ENCODE measurements at regions not wholly inside any gene's neighbourhood (a gene's known extent, or its start where the extent isn't known, plus 50 kb on each side); places are given as distances from the start of the nearest gene placed in this dataset.
"Not testable (repeated sequence)": the region's sequence is repeated elsewhere in the genome, so short reads cannot be mapped to it uniquely, and the experiment has no call there.

GRCh38 chr18:60239024-60239710 lies 133.4 kb downstream of the MC4R start:
- H3K4me1 ChIP-seq; H3K4me3 ChIP-seq; DNase-seq; H3K27ac ChIP-seq; H3K36me3 ChIP-seq; H3K9me3 ChIP-seq (replicated peaks); H3K27me3 ChIP-seq: not testable (repeated sequence)

DNA sequence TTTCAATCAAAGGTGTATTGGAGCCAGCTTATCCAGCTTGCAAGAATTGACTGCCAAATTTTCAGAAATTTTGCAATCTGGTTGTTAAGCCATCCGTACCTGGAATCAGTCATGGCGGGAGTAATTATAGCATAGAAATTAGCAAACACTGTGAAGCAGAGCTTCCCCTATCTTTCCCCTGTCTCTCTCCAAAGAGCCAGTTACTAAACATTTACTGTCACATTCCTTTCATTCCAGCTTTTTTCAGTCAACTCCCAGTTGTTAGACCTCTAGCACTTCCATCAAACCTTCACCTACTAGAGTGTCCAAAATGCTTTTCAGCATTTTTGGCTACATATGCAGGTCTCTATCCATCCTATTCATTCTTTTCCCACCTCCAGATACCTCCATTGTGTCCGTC lies 137.4 kb downstream of the MC4R start:
- H3K36me3 ChIP-seq: no peaks in the 10 kb centered on the region
- H3K27ac ChIP-seq: no peak overlapping the region

GRCh38 chr18:60232541-60232940 lies 140.0 kb downstream of the MC4R start:
- H3K27ac ChIP-seq: no peak overlapping the region
- no peaks in the 10 kb centered on the region for H3K4me1 ChIP-seq
- DNase-seq: no peak
- H3K9me3 ChIP-seq (replicated peaks): no peaks in the 10 kb centered on the region
- H3K4me3 ChIP-seq: no peak overlapping the region
- no peaks in the 10 kb centered on the region for H3K36me3 ChIP-seq
- H3K27me3 ChIP-seq: no peaks in the 10 kb centered on the region

More for the DNA sequence above, 137.4 kb downstream of the MC4R start:
- Histone ChIP-seq H3K9me3 (replicated peaks) (no peaks in the 10 kb centered on the region), H3K4me3 (no peak overlapping the region), H3K27me3 (no peaks in the 10 kb centered on the region), H3K4me1 (no peaks in the 10 kb centered on the region)
- DNase-seq: no peak

GRCh38 chr18:60228609-60229595 lies 143.7 kb downstream of the MC4R start:
- Histone ChIP-seq H3K4me1 (no peaks in the 10 kb centered on the region), H3K27ac (no peak overlapping the region), H3K36me3 (no peaks in the 10 kb centered on the region), H3K27me3 (no peaks in the 10 kb centered on the region), H3K4me3 (no peak overlapping the region), H3K9me3 (replicated peaks) (no peaks in the 10 kb centered on the region)
- no peak for DNase-seq

GRCh38 chr18:60215432-60215831 lies 157.1 kb downstream of the MC4R start:
- Histone ChIP-seq H3K4me1 (no peaks in the 10 kb centered on the region), H3K27ac (no peak overlapping the region), H3K4me3 (no peak overlapping the region), H3K9me3 (replicated peaks) (no peaks in the 10 kb centered on the region), H3K36me3 (no peaks in the 10 kb centered on the region), H3K27me3 (no peaks in the 10 kb centered on the region)
- DNase-seq: no peak

DNA sequence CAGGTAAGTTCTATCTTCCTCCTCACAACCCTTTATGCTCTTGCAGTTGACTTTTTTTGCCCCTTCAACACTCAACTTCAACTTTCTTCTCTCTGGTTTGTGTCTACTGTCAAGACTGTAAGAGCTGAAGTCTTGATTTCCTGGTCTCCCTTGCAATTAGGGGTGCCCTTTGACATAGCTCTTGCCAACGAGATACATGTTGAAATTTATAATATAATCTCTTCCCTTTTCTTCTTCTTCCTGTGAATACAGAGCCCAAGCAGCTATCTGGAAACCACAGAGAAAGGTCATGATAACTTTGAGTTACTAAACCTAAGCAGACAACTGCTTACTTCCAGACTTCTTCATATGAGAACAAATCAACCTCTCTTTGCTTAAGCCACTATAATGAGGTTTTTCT lies 163.5 kb downstream of the MC4R start:
- Histone ChIP-seq H3K27ac (no peak overlapping the region), H3K4me3 (no peak overlapping the region), H3K4me1 (no peaks in the 10 kb centered on the region), H3K27me3 (no peaks in the 10 kb centered on the region), H3K9me3 (replicated peaks) (no peaks in the 10 kb centered on the region), H3K36me3 (no peaks in the 10 kb centered on the region)
- DNase-seq: no peak

DNA sequence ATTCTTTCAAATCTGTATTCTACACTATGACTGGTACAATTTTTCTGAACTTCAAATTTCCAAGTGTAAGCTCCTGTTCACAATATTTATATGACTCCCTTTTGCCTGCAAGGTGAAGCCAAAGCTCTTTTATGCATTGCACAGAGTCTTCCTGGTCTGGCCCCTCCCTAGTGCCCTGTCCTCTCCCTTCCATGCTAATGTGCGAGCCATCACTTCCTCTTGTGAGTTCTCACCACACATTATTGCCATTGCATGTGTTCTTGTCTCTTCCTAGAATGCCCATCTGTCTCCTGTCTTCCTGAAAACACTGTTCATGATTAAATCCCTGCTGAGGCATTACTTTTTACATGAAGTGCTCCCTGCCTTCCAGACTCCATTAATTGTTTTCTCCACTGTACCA lies 169.9 kb downstream of the MC4R start:
- H3K4me1 ChIP-seq: no peaks in the 10 kb centered on the region
- no peaks in the 10 kb centered on the region for H3K27me3 ChIP-seq
- H3K27ac ChIP-seq: no peak overlapping the region
- H3K4me3 ChIP-seq: no peak overlapping the region
- no peak for DNase-seq
- H3K9me3 ChIP-seq (replicated peaks): no peaks in the 10 kb centered on the region
- no peaks in the 10 kb centered on the region for H3K36me3 ChIP-seq

- no peaks in the 10 kb centered on the region for H3K36me3 ChIP-seq
- no peak overlapping the region for H3K27ac ChIP-seq
- no peaks in the 10 kb centered on the region for H3K27me3 ChIP-seq
- no peak overlapping the region for H3K4me3 ChIP-seq
- no peaks in the 10 kb centered on the region for H3K9me3 ChIP-seq (replicated peaks)
- no peak for DNase-seq
- H3K4me1 ChIP-seq: no peaks in the 10 kb centered on the region
Measured at GRCh38 chr18:60200558-60200957, 172.0 kb downstream of the MC4R start.

GRCh38 chr18:60199505-60199904 lies 173.1 kb downstream of the MC4R start:
- no peaks in the 10 kb centered on the region for H3K4me1 ChIP-seq
- H3K27me3 ChIP-seq: no peaks in the 10 kb centered on the region
- H3K36me3 ChIP-seq: no peaks in the 10 kb centered on the region
- DNase-seq: no peak
- H3K9me3 ChIP-seq (replicated peaks): no peaks in the 10 kb centered on the region
- H3K27ac ChIP-seq: no peak overlapping the region
- H3K4me3 ChIP-seq: no peak overlapping the region

GRCh38 chr18:60197671-60198462 lies 174.7 kb downstream of the MC4R start:
- Histone ChIP-seq H3K4me1 (no peaks in the 10 kb centered on the region), H3K27me3 (no peaks in the 10 kb centered on the region), H3K27ac (no peak overlapping the region), H3K36me3 (no peaks in the 10 kb centered on the region), H3K4me3 (no peak overlapping the region), H3K9me3 (replicated peaks) (no peaks in the 10 kb centered on the region)
- DNase-seq: no peak

DNA sequence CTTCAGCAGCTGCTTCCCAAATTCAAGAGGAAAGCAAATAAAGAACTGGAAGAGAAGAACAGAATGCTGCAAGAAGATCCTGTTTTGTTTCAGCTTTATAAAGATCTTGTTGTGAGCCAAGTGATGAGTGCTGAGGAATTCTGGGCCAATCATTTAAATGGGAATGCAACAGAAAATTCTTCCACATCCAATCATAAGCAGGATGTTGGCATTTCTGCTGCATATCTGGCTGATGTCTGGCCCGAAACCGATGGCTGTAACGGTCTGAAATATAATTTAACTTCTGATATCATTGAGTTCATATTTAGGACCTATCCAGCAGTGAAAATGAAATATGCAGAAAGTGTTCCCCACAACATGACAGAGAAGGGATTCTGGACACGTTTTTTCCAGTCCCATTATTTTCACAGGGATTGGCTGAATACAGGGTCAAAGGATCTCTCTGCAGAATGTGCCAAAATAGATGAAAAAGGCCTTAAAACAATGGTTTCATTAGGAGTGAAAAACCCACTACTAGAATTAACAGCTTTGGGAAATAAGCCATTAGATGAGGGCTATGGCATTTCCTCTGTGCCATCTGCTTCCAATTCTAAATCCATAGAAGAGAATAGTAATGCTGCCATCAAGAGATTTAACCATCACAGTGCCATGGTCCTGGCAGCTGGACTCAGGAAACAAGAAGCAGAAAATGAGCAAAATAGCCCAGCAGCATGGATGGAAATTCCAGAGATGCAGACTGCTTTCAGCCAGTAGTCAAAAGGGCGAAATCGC lies 175.6 kb downstream of the MC4R start:
- no peak for DNase-seq
- Histone ChIP-seq H3K4me3 (no peak overlapping the region), H3K9me3 (replicated peaks) (no peaks in the 10 kb centered on the region), H3K36me3 (no peaks in the 10 kb centered on the region), H3K27ac (no peak overlapping the region), H3K4me1 (no peaks in the 10 kb centered on the region), H3K27me3 (no peaks in the 10 kb centered on the region)

DNA sequence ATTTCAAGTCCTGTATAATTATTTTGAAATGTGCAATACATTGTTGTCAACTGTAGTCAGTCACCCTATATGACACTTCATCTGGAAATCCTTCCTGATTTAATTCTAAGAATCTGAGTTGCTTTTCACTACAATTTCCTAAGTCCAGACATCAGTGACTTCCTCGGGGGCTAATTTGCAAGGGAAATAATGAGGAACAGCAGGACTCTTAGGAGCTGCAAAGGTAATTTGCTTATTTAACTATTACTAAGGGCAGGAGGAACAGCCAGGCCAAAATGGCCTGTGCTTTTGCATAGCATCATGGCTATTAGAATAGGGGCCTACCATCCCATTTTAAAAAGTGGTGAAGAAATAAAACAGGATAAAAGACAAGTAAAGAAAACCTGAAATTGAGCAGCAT lies 178.8 kb downstream of the MC4R start:
- no peak overlapping the region for H3K27ac ChIP-seq
- no peak overlapping the region for H3K4me3 ChIP-seq
- H3K36me3 ChIP-seq: no peaks in the 10 kb centered on the region
- no peak for DNase-seq
- H3K4me1 ChIP-seq: no peaks in the 10 kb centered on the region
- H3K9me3 ChIP-seq (replicated peaks): no peaks in the 10 kb centered on the region
- no peaks in the 10 kb centered on the region for H3K27me3 ChIP-seq

DNA sequence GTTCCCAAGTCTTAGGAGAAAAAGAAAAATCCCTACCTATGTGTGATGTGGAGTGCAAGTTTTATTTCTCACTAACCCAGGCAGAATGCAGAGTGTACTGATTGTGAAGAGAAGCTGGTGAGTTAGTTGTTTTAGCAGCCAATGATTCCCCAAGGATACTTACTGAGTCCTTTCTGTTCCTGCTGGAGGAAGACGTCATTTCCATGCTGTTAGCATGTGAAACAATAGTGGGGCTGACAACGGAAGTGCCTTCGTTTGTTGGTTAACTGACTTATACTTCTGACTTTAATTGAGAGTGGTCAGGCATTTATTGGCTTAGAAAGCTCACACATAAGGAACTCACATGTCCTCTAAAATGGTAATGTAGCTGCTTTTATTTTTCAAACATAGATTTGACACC lies 180.6 kb downstream of the MC4R start:
- Histone ChIP-seq H3K27ac (no peak overlapping the region), H3K4me1 (no peaks in the 10 kb centered on the region), H3K4me3 (no peak overlapping the region), H3K27me3 (no peaks in the 10 kb centered on the region), H3K36me3 (no peaks in the 10 kb centered on the region), H3K9me3 (replicated peaks) (no peaks in the 10 kb centered on the region)
- DNase-seq: no peak

GRCh38 chr18:60189856-60190255 lies 182.7 kb downstream of the MC4R start:
- Histone ChIP-seq H3K27ac (no peak overlapping the region), H3K36me3 (no peaks in the 10 kb centered on the region)

More at GRCh38 chr18:60189856-60190255, 182.7 kb downstream of the MC4R start:
- Histone ChIP-seq H3K4me1 (no peaks in the 10 kb centered on the region), H3K9me3 (replicated peaks) (no peaks in the 10 kb centered on the region), H3K27me3 (no peaks in the 10 kb centered on the region), H3K4me3 (no peak overlapping the region)
- no peak for DNase-seq
